HepG2 (cell line): ENCODE measurements at regions not wholly inside any gene's neighbourhood (a gene's known extent, or its start where the extent isn't known, plus 50 kb on each side); places are given as distances from the start of the nearest gene placed in this dataset.

Experiments used
- ATAC-seq: fragments of 200-7000 bp; cut with Tn5 transposase; 3 replicates; pipeline ENCODE4 v1.9.1; 2020; ENCODE audit warnings: mild to moderate bottlenecking, moderate library complexity
- BruUV-seq: library from RNA; stranded (reverse); fragments of 400-500 nt; replicated peaks from 2 replicates; lab custom pipeline; 2021; lab: Mats Ljungman, UMichigan
- CTCF ChIA-PET: fragments of 300-600 bp; formaldehyde crosslinking; extraction: SDS; loops from one replicate; lab custom pipeline; 2021; ENCODE audit warnings: low total read pairs, inconsistent platforms, low intra/inter-chr PET ratio; lab: Yijun Ruan, JAX
- POLR2A ChIA-PET: fragments of 350-600 bp; sonication (Branson Sonifier 250); formaldehyde crosslinking; loops from one replicate; lab custom pipeline; 2020; ENCODE audit warnings: antibody characterized with exemption, inconsistent platforms; lab: Yijun Ruan, JAX
- DNase-seq: peaks from one replicate; pipeline ENCODE4 v3.0.0-alpha.2; 2015; ENCODE audit warnings: low spot score
- FAIRE-seq: peaks from 3 replicates; lab custom pipeline; 2011; peaks lifted over from hg19 to GRCh38; lab: Jason Lieb, UNC
- H2AFZ ChIP-seq: one replicate; pipeline ENCODE4 v1.6.1; 2011; ENCODE audit warnings: low read length, inconsistent platforms
- H3K27ac ChIP-seq: fragments of 300-600 bp; 3 replicates; pipeline ENCODE4 v1.8.0; 2011; ENCODE audit warnings: mixed run types, mild to moderate bottlenecking, mixed read lengths, low read length, inconsistent platforms; ENCODE audit not compliant: insufficient read depth; ENCODE audit errors: extremely low read length
- H3K27me3 ChIP-seq, 2 experiments: fragments of 200-600 bp in 1 of 2; 2 replicates in 1 of 2; 3 replicates in 1 of 2; pipeline versions ENCODE4 v1.6.0 to v1.8.0; 2011; ENCODE audit warnings: low read length in 2 of 2, mild to moderate bottlenecking in 2 of 2, moderate library complexity in 2 of 2, inconsistent platforms in 1 of 2; ENCODE audit not compliant: insufficient read depth in 2 of 2, control insufficient read depth in 1 of 2
- H3K36me3 ChIP-seq, 2 experiments: fragments of 200-600 bp in 1 of 2; replicated peaks in 1 of 2; 2 replicates in 1 of 2; 3 replicates in 1 of 2; pipeline versions ENCODE4 v1.5.1 to v1.8.0; 2011; ENCODE audit warnings: low read length in 2 of 2, inconsistent platforms in 1 of 2; ENCODE audit not compliant: insufficient read depth in 2 of 2, control insufficient read depth in 1 of 2
- H3K4me1 ChIP-seq: 2 replicates; pipeline ENCODE4 v1.5.1; 2012; ENCODE audit warnings: low read length, inconsistent platforms; ENCODE audit not compliant: insufficient read depth
- H3K4me2 ChIP-seq: 2 replicates; pipeline ENCODE4 v1.6.0; 2011; ENCODE audit warnings: low read depth, low read length, inconsistent platforms
- H3K4me3 ChIP-seq, 3 experiments: fragments of 200-600 bp in 1 of 3; sonication (generic), shearing (Covaris generic) in 1 of 3; replicated peaks in 1 of 3; 2 replicates each; pipeline ENCODE4 v1.5.1; 2011 to 2016; ENCODE audit warnings: low read length in 3 of 3, inconsistent platforms in 2 of 3, low read depth in 2 of 3, mild to moderate bottlenecking in 2 of 3, control low read depth in 1 of 3, mixed read lengths in 1 of 3; ENCODE audit not compliant: insufficient read depth in 1 of 3
- H3K79me2 ChIP-seq: one replicate; pipeline ENCODE4 v1.6.1; 2011; ENCODE audit warnings: low read length, inconsistent platforms; ENCODE audit not compliant: insufficient read depth
- H3K9ac ChIP-seq: 2 replicates; pipeline ENCODE4 v1.6.0; 2011; ENCODE audit warnings: mild to moderate bottlenecking, low read depth, low read length, inconsistent platforms; ENCODE audit not compliant: insufficient read depth
- H3K9me3 ChIP-seq: 2 replicates; pipeline ENCODE4 v1.5.1; 2012; ENCODE audit warnings: mild to moderate bottlenecking, low read length
- H4K20me1 ChIP-seq: 2 replicates; pipeline ENCODE4 v1.6.0; 2011; ENCODE audit warnings: inconsistent platforms, mild to moderate bottlenecking, low read length, moderate library complexity; ENCODE audit not compliant: insufficient read depth
- ARNT ChIP-seq: fragments of 450-650 bp; IDR thresholded peaks from 2 replicates; pipeline ENCODE4 v1.6.1; 2017
- EHMT2 ChIP-seq: fragments of 200-600 bp; sonication (generic); IDR thresholded peaks from 2 replicates; pipeline ENCODE4 v1.7.0; 2017; ENCODE audit warnings: antibody characterized with exemption, low read depth, low read length, borderline replicate concordance
- GFI1 ChIP-seq: sonication (generic); formaldehyde crosslinking; IDR thresholded peaks from 2 replicates; pipeline ENCODE4 v1.5.0; 2020; ENCODE audit warnings: missing genetic modification reagents, mild to moderate bottlenecking, borderline replicate concordance
- IKZF4 ChIP-seq: sonication (generic); formaldehyde crosslinking; IDR thresholded peaks from 2 replicates; pipeline ENCODE4 v1.5.1; 2020; ENCODE audit warnings: borderline replicate concordance, mild to moderate bottlenecking, low read depth, missing genetic modification reagents; ENCODE audit errors: not compliant biosample characterization
- ISL2 ChIP-seq: sonication (generic); formaldehyde crosslinking; IDR thresholded peaks from 2 replicates; pipeline ENCODE4 v1.5.0; 2020; ENCODE audit warnings: missing genetic modification reagents
- MAF1 ChIP-seq: sonication (generic); formaldehyde crosslinking; IDR thresholded peaks from 2 replicates; pipeline ENCODE4 v1.5.0; 2020; ENCODE audit warnings: missing genetic modification reagents, borderline replicate concordance
- MIXL1 ChIP-seq: IDR thresholded peaks from 2 replicates; pipeline ENCODE4 v1.6.1; 2016
- SYNCRIP ChIP-seq: fragments of 200-400 bp; formaldehyde crosslinking; IDR thresholded peaks from 2 replicates; pipeline ENCODE4 v1.6.1; 2018; ENCODE audit warnings: mild to moderate bottlenecking, low read depth, low read length; ENCODE audit not compliant: insufficient read depth
- TBP ChIP-seq: sonication (generic); formaldehyde crosslinking; IDR thresholded peaks from 2 replicates; pipeline ENCODE4 v1.5.0; 2020; ENCODE audit warnings: missing genetic modification reagents
- TP53 ChIP-seq: sonication (generic); formaldehyde crosslinking; conservative IDR thresholded peaks from 2 replicates; pipeline ENCODE4 v1.4.0; 2020; ENCODE audit warnings: missing genetic modification reagents
- WGBS: methylation state at CpG from one replicate; pipeline ENCODE4 v1.1.6; 2017; ENCODE audit warnings: low lambda C conversion rate; 5-methylcytosine and 5-hydroxymethylcytosine counted together
- in situ Hi-C: cut with HindIII; loops from 2 replicates; pipeline ENCODE4 v1.10.0; 2017; ENCODE audit warnings: low pct_unique_long_range_greater_than_20kb; ENCODE audit not compliant: extremely low pct_ligation_motif_present
- intact Hi-C: fragments of 100-400 bp; cut with micrococcal nuclease; formaldehyde crosslinking; loops from one replicate; pipeline ENCODE4 v1.10.0; 2022; ENCODE audit not compliant: unreplicated experiment
- TF ChIP-seq, protein P1 (sequence below): sonication (generic); formaldehyde crosslinking; IDR thresholded peaks from 2 replicates; pipeline ENCODE4; 2020; ENCODE audit warnings: missing genetic modification reagents, mild to moderate bottlenecking, borderline replicate concordance

DNA sequence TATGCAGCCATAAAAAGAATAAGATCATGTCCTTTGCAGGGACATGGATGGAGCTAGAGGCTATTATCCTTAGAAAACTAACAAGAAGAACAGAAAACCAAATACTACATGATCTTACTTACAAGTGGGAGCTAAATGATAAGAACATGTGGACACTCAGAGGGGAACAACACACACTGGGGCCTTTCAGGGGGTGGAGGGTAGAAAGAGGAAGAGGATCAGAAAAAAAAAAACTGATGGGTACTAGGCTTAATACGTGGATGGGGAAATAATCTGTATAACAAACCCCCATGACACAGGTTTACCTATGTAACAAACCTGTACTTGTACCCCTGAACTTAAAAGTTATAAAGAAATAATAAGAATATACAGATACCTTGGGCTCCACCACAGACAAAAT is 514.2 kb downstream of the ARL4A start:
- BruUV-seq = no TSS peak
- in situ Hi-C loops (no loop called here), intact Hi-C loops (no loop called here)
- Histone ChIP-seq H3K9me3 (no peaks in the 10 kb centered on the region), H4K20me1 (no peaks in the 10 kb centered on the region), H3K4me1 (no peaks in the 10 kb centered on the region), H3K27ac (no peak overlapping the region), H3K9ac (no peak overlapping the region), H2AFZ (no peak overlapping the region), H3K4me3 (no peak overlapping the region), H3K79me2 (no peaks in the 10 kb centered on the region), H3K27me3 (no peaks in the 10 kb centered on the region), H3K36me3 (no peaks in the 10 kb centered on the region), H3K4me2 (no peak overlapping the region)
- no peak for ATAC-seq
- CTCF ChIA-PET = no interaction called here
- no peak for DNase-seq
- no peak for FAIRE-seq
- no peak for TF ChIP-seq MAF1 (CRISPR knock-in tag)
- TF ChIP-seq, protein P1, sequence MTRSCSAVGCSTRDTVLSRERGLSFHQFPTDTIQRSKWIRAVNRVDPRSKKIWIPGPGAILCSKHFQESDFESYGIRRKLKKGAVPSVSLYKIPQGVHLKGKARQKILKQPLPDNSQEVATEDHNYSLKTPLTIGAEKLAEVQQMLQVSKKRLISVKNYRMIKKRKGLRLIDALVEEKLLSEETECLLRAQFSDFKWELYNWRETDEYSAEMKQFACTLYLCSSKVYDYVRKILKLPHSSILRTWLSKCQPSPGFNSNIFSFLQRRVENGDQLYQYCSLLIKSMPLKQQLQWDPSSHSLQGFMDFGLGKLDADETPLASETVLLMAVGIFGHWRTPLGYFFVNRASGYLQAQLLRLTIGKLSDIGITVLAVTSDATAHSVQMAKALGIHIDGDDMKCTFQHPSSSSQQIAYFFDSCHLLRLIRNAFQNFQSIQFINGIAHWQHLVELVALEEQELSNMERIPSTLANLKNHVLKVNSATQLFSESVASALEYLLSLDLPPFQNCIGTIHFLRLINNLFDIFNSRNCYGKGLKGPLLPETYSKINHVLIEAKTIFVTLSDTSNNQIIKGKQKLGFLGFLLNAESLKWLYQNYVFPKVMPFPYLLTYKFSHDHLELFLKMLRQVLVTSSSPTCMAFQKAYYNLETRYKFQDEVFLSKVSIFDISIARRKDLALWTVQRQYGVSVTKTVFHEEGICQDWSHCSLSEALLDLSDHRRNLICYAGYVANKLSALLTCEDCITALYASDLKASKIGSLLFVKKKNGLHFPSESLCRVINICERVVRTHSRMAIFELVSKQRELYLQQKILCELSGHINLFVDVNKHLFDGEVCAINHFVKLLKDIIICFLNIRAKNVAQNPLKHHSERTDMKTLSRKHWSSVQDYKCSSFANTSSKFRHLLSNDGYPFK (CRISPR knock-in tag) = no peak
- no peak for TF ChIP-seq ISL2
- TF ChIP-seq GFI1 (CRISPR knock-in tag) = no peak
- no peak for TF ChIP-seq MIXL1 (CRISPR knock-in tag)
- TF ChIP-seq EHMT2 = no peak
- TF ChIP-seq ARNT = no peak
- no peak for TF ChIP-seq SYNCRIP
- no peak for TF ChIP-seq IKZF4 (CRISPR knock-in tag)
- TF ChIP-seq TBP (CRISPR knock-in tag) = no peak
- no peak for TF ChIP-seq TP53
- 0% methylated on average over 1 of the region's 1 CpG for WGBS
- POLR2A ChIA-PET = no interaction called here
